HAP-1 (cell line): ENCODE measurements at regions not wholly inside any gene's neighbourhood (a gene's known extent, or its start where the extent isn't known, plus 50 kb on each side); places are given as distances from the start of the nearest gene placed in this dataset.
A peak's percentile ranks its signal among the peaks of the same experiment; 100 is the strongest.

ENCODE experiments used
- DNase-seq, 2 experiments: peaks; one replicate each; pipeline ENCODE4 v3.0.0-alpha.2; 2016 to 2020; ENCODE audit warnings: low spot score in 2 of 2
- H3K27me3 ChIP-seq: fragments of 250-450 bp; sonication (Bioruptor Pico); 2 replicates; pipeline ENCODE4 v1.5.1; 2020; ENCODE audit warnings: low read depth, mild to moderate bottlenecking, moderate library complexity
- H3K36me3 ChIP-seq: fragments of 250-450 bp; sonication (Bioruptor Pico); replicated peaks from 2 replicates; pipeline ENCODE4 v1.5.1; 2020; ENCODE audit warnings: mild to moderate bottlenecking
- H3K4me1 ChIP-seq: fragments of 250-450 bp; sonication (Bioruptor Pico); 2 replicates; pipeline ENCODE4 v1.5.1; 2020; ENCODE audit warnings: mild to moderate bottlenecking
- H3K4me3 ChIP-seq: fragments of 250-450 bp; sonication (Bioruptor Pico); 2 replicates; pipeline ENCODE4 v1.5.1; 2020; ENCODE audit warnings: mild to moderate bottlenecking, moderate library complexity
- H3K9me3 ChIP-seq: fragments of 250-450 bp; sonication (Bioruptor Pico); 2 replicates; pipeline ENCODE4 v1.5.1; 2020; ENCODE audit warnings: mild to moderate bottlenecking, moderate library complexity
- in situ Hi-C: fragments of 300-500 bp; cut with MboI; formaldehyde crosslinking; loops from 3 replicates; pipeline ENCODE4 v1.14.3; 2020; ENCODE audit warnings: low sequenced_read_pairs, inconsistent platforms, mixed read lengths

DNA sequence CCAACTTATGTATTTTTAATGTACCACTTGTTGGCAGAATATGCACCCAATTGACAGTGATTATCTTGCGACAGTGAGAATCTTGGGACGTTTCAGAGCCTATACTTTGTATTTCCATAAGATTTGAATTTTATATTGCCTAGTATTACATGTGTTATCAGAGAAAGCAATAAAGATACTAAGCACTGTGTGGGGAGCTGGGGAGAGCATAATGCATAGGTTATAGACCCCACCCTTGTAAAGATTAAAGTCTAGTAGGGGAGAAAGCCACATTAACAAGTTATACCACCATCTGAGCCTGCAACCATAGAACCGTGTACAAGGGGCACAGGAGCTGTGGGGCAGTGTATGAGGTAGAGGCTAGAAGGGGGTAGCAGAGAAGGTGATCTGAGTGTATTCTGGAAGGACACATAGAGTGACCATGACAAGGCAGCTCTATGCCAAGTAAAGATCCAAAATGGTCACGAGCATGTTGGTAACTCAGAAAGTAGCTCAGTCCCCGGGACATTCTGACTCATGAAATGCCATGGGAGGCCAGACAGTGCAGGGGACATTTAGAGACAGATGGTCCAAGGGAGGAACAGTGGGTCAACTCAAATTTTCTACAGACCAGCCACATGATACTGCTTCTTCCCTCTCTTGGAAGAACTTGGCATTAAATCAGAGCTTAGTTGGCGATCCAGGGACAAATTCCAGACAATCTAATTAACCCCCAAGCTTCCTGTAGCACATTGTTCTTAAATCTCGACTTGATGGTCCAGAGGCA is 84.5 kb downstream of the ADRA2A start:
- in situ Hi-C loops: no loop called here
- Histone ChIP-seq H3K4me3 (no peak overlapping the region), H3K9me3 (no peaks in the 10 kb centered on the region), H3K4me1 (no peaks in the 10 kb centered on the region), H3K27me3 (no peaks in the 10 kb centered on the region), H3K36me3 (no peaks in the 10 kb centered on the region)
- no peak for DNase-seq

DNA sequence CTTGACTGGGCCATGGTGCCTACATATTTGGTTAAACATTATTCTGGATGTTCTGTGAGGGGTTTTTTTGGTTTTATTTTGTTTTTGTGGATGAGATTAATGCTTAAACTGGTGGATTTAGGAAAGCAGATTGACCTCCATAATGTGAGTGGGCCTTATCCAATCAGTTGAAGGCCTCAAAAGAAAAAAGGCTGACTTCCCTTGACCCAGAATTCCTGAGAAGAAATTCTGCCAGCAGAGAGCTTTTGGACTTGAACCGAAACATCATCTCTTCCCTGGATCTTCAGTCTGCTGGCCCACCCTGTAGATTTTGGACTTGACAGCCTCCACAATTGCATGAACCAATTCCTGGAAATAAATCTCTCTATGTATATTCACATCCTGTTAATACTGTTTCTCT is 94.4 kb downstream of the ADRA2A start:
- H3K27me3 ChIP-seq: no peaks in the 10 kb centered on the region
- in situ Hi-C loops: no loop called here
- H3K9me3 ChIP-seq: no peaks in the 10 kb centered on the region
- H3K4me1 ChIP-seq: no peaks in the 10 kb centered on the region
- no peak for DNase-seq
- no peaks in the 10 kb centered on the region for H3K36me3 ChIP-seq
- H3K4me3 ChIP-seq: no peak overlapping the region

DNA sequence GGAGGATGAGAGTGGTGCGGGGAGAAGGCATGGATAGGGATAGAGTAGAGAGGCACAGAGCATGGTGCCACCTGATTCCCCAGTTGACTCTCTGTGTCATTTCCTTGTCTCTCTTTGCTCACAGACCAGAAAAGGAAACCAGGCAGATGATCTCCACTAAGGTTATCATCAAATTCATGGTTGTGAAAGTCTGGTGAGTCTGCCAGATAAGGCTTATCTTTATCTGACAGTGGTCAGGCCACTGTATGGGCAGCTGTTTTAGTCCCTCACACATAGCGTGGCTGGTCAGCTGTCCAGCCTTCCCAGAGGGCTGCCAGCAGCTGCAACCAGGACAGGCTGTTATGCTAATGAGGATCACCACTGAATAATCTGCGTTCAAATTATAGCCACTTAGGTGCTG is 99.0 kb downstream of the ADRA2A start:
- Histone ChIP-seq H3K36me3 (no peaks in the 10 kb centered on the region), H3K27me3 (no peaks in the 10 kb centered on the region), H3K9me3 (no peaks in the 10 kb centered on the region), H3K4me3 (no peak overlapping the region), H3K4me1 (no peaks in the 10 kb centered on the region)
- in situ Hi-C loops: no loop called here
- no peak for DNase-seq

GRCh38 chr10:111177379-111177778 is 100.5 kb downstream of the ADRA2A start:
- Histone ChIP-seq H3K4me3 (no peak overlapping the region), H3K9me3 (no peaks in the 10 kb centered on the region), H3K27me3 (no peaks in the 10 kb centered on the region), H3K36me3 (no peaks in the 10 kb centered on the region), H3K4me1 (no peaks in the 10 kb centered on the region)
- DNase-seq: no peak
- in situ Hi-C loops: no loop called here

GRCh38 chr10:111179514-111179913 is 102.7 kb downstream of the ADRA2A start:
- Histone ChIP-seq H3K4me3 (no peak overlapping the region), H3K36me3 (no peaks in the 10 kb centered on the region), H3K27me3 (no peaks in the 10 kb centered on the region), H3K4me1 (no peaks in the 10 kb centered on the region), H3K9me3 (no peaks in the 10 kb centered on the region)
- DNase-seq: no peak
- in situ Hi-C loops: no loop called here

DNA sequence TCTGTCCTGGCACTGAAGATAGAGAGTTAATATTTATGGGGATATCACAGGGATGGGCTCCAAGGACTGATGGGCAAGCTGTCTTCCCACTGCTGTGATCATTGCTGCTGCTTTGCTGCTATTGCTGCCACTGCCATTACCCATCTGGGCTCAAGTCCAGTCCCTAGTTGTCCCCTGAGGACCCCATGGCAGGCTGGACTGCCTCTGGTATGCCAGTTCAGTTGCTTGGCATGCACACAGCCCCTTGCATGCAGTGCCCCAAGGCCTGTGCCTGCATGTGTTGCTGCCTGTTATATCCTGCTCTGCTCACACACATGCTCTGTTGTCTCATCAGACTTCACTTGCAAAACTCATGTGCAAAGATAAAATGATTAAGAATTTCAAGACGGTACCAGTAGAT is 109.5 kb downstream of the ADRA2A start:
- no peak overlapping the region for H3K4me3 ChIP-seq
- H3K36me3 ChIP-seq: no peaks in the 10 kb centered on the region
- no peaks in the 10 kb centered on the region for H3K4me1 ChIP-seq
- no peaks in the 10 kb centered on the region for H3K27me3 ChIP-seq
- DNase-seq: no peak
- H3K9me3 ChIP-seq: no peaks in the 10 kb centered on the region
- in situ Hi-C loops: no loop called here

DNA sequence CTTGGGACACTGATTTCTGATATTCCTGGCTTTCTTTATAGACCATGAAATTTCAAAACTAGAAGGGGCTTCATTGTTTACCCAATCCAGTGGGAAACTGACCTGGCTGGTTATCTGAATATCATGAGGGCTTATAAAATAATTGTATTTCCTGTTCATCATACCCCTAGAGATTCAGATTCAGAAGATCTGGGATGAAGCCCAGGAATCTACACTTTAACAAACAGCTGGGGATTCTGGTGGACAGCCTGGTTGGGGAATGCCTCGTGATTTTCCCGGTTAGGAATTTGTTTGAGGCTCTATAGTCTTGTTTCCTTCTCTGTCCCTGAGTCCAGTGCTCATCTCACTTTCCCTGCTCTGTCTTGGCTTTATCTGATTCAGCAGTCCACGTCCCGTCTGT is 110.3 kb downstream of the ADRA2A start:
- Histone ChIP-seq H3K4me3 (no peak overlapping the region), H3K36me3 (no peaks in the 10 kb centered on the region), H3K4me1 (no peaks in the 10 kb centered on the region), H3K27me3 (no peaks in the 10 kb centered on the region), H3K9me3 (no peaks in the 10 kb centered on the region)
- DNase-seq: no peak
- in situ Hi-C loops: no loop called here

DNA sequence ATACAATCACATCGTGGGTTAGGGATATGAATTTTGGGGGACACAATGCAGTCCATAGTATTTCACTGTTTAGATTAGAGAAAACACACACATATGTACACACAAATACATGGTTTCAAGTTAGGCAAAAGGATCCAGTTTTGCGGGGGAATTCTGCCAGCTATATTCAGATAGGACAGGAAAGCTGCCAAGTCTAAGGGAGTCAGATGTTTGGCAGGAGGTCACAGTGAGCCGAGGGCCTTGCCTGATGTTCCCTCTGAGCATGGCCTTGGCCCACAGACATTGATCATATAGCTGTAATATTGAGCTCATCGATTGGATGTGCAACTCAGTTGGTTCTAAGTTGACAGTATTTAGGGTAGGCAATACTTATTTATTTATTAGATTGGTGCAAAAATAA is 122.8 kb downstream of the ADRA2A start:
- Histone ChIP-seq H3K27me3 (no peaks in the 10 kb centered on the region; the same call in 1 of the 2 replicates), H3K4me1 (no peaks in the 10 kb centered on the region), H3K4me3 (no peak overlapping the region), H3K36me3 (no peaks in the 10 kb centered on the region), H3K9me3 (no peaks in the 10 kb centered on the region)
- DNase-seq: no peak
- in situ Hi-C loops: no loop called here

DNA sequence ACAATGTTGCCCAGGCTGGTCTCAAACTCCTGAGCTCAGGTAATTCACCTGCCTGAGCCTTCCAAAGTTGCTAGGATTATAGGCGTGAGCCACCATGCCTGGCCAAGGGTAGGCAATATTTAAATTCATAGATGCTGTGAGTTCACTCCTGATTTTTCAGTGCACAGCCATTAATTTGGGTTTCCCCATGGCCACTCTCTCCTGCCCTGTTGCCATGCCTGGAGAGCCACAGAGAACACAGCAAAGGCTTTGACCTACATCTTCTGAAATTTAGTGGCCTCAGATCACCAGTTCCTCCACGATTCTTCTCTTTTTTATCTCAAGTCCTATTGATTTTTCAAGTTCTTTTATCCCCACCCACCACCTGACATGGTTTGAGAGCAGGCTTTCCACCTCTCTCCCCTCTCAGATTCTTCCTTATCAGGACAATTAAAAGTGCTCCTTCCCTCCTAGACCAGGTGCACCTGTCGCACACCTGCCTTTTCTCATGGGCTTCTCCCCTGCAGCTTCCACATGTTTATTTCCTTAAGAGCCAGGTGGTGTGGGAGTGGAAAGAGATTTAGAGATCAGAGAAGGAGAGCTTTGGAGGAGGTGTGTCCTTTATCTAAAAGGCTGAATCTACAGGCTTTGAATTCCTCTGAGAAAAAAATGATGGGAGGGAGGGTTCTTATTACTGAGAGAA is 123.8 kb downstream of the ADRA2A start:
- no peaks in the 10 kb centered on the region for H3K4me1 ChIP-seq
- in situ Hi-C loops: no loop called here
- no peak for DNase-seq
- H3K9me3 ChIP-seq: no peaks in the 10 kb centered on the region
- H3K4me3 ChIP-seq: no peak overlapping the region
- no peaks in the 10 kb centered on the region for H3K36me3 ChIP-seq
- H3K27me3 ChIP-seq: no peaks in the 10 kb centered on the region; the same call in 1 of the 2 replicates

DNA sequence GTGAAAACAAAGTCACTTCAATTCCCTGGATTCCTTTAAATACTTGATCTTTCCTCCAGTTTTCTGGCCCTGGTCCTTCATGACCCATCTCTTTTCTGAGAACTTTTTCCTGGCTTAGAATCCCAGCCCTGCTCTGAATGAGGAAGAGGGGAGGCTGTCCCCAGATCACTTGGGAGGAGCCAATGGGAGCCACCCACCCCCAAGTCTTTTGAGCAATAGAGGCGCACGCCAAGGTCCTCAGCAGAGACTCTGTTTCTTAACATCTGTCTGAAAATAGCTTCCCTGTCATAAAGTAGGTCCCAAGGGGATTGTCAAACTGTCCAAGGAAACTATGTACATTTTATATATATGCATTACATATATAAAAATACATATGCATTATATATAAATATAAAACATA is 126.8 kb downstream of the ADRA2A start:
- Histone ChIP-seq H3K27me3 (no peaks in the 10 kb centered on the region; the same call in 1 of the 2 replicates), H3K4me3 (no peak overlapping the region), H3K4me1 (no peaks in the 10 kb centered on the region), H3K9me3 (no peaks in the 10 kb centered on the region), H3K36me3 (no peaks in the 10 kb centered on the region)
- no peak for DNase-seq
- in situ Hi-C loops: no loop called here

GRCh38 chr10:111204838-111205237 is 128.0 kb downstream of the ADRA2A start:
- Histone ChIP-seq H3K9me3 (no peaks in the 10 kb centered on the region), H3K4me3 (no peak overlapping the region), H3K4me1 (no peaks in the 10 kb centered on the region), H3K36me3 (no peaks in the 10 kb centered on the region), H3K27me3 (no peaks in the 10 kb centered on the region; the same call in 1 of the 2 replicates)
- in situ Hi-C loops: no loop called here
- DNase-seq: no peak

DNA sequence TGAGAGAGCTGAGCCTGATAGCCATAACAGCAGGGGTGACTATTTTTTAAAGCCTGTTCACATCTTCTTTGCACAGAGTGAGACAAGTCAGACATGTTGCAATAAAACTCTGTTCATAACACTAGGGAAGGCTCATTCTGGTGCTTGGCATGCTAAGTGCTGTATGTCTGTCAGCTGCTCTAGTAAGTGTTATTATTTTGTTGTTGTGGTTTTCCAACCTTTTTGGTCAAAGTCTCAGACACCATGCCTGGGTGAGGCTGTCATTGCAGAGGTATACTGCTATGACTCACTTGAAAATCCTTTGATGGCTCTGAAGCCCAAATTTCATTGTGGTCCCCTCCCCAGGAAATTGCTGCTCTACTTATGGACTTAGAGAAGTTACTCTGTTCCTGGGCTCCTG is 129.7 kb downstream of the ADRA2A start:
- Histone ChIP-seq H3K27me3 (no peaks in the 10 kb centered on the region; the same call in 1 of the 2 replicates), H3K4me3 (no peak overlapping the region), H3K4me1 (no peaks in the 10 kb centered on the region), H3K9me3 (no peaks in the 10 kb centered on the region), H3K36me3 (no peaks in the 10 kb centered on the region)
- no peak for DNase-seq
- in situ Hi-C loops: no loop called here

DNA sequence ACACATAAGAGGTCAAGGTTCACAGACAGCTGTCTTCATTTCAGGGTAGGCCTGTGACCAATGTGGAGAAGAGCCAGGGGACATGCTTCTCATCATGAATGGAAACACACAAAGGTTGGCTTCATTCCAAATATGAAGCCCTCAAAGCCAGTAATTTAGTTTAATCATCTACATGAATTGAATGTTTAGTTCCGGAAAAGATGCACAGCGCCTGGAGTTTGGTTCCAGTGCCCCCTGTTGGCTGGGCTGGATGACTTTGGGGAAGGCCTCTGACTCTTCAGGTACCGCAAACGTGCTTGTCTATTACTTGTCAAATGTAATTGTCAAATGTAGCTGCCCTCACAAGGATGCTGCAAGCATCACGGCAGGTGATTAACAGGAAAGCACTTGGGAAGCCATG is 130.7 kb downstream of the ADRA2A start:
- peak in 1 of 2 experiments; percentile 12 for DNase-seq

DNA sequence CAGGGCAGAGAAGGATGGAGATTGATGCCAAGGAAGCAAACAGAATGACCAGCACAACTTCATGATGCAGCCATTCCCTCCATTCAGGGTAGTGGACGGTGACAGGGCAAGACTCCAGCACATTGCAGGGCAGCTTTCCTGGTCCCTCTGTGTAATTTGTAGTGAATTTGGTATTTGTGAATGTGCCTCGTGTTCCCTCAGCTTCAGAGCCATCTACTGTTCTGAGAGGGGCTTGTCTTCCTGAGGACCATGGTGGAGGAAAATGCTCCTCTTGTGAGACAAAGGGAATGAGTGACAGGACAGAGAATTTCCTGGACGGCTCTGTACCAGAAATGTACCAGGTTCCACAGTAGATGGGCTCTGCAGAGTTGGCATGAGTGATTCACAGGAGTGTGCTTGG is 132.1 kb downstream of the ADRA2A start:
- Histone ChIP-seq H3K9me3 (no peaks in the 10 kb centered on the region), H3K4me3 (no peak overlapping the region), H3K27me3 (no peaks in the 10 kb centered on the region), H3K4me1 (no peaks in the 10 kb centered on the region), H3K36me3 (no peaks in the 10 kb centered on the region)
- in situ Hi-C loops: no loop called here
- no peak for DNase-seq

More for the DNA sequence above, 130.7 kb downstream of the ADRA2A start:
- in situ Hi-C loops: no loop called here
- Histone ChIP-seq H3K27me3 (no peaks in the 10 kb centered on the region; the same call in 1 of the 2 replicates), H3K36me3 (no peaks in the 10 kb centered on the region), H3K4me3 (no peak overlapping the region), H3K4me1 (no peaks in the 10 kb centered on the region), H3K9me3 (no peaks in the 10 kb centered on the region)
